GM18868 (cell line): ENCODE measurements at regions not wholly inside any gene's neighbourhood (a gene's known extent, or its start where the extent isn't known, plus 50 kb on each side); places are given as distances from the start of the nearest gene placed in this dataset.

ENCODE experiments used
- ATAC-seq: cut with Tn5 transposase; IDR thresholded peaks from one replicate; pipeline ENCODE4 v1.9.1; 2021; ENCODE audit warnings: mild to moderate bottlenecking, moderate library complexity; ENCODE audit not compliant: unreplicated experiment

GRCh38 chr3:65118912-65119499 is 431.2 kb upstream of the ADAMTS9 start:
- ATAC-seq, result no peak

GRCh38 chr3:65114041-65114440 is 426.2 kb upstream of the ADAMTS9 start:
- ATAC-seq, result no peak

- ATAC-seq, result no peak
Observed at GRCh38 chr3:65112751-65113300, 425.0 kb upstream of the ADAMTS9 start.

- no peak for ATAC-seq
Observed at GRCh38 chr3:65110661-65111060, 422.9 kb upstream of the ADAMTS9 start.

- ATAC-seq, result no peak
Observed at GRCh38 chr3:65109966-65110500, 422.2 kb upstream of the ADAMTS9 start.

GRCh38 chr3:65107174-65107573 is 419.4 kb upstream of the ADAMTS9 start:
- ATAC-seq, result no peak

- no peak for ATAC-seq
Observed at GRCh38 chr3:65101450-65101849, 413.6 kb upstream of the ADAMTS9 start.

- no peak for ATAC-seq
Observed at GRCh38 chr3:65098400-65098799, 410.6 kb upstream of the ADAMTS9 start.

GRCh38 chr3:65096110-65096745 is 408.4 kb upstream of the ADAMTS9 start:
- no peak for ATAC-seq

- ATAC-seq, result no peak
Observed at GRCh38 chr3:65094723-65095122, 406.9 kb upstream of the ADAMTS9 start.

- ATAC-seq, result no peak
Observed at GRCh38 chr3:65093641-65094040, 405.8 kb upstream of the ADAMTS9 start.

GRCh38 chr3:65091565-65091964 is 403.8 kb upstream of the ADAMTS9 start:
- ATAC-seq, result no peak

GRCh38 chr3:65083240-65083639 is 395.4 kb upstream of the ADAMTS9 start:
- ATAC-seq, result no peak

- ATAC-seq, result no peak
Observed at GRCh38 chr3:65081536-65081935, 393.7 kb upstream of the ADAMTS9 start.

GRCh38 chr3:65080432-65080831 is 392.6 kb upstream of the ADAMTS9 start:
- no peak for ATAC-seq

GRCh38 chr3:65079560-65079959 is 391.8 kb upstream of the ADAMTS9 start:
- no peak for ATAC-seq

- no peak for ATAC-seq
Observed at GRCh38 chr3:65078748-65079147, 390.9 kb upstream of the ADAMTS9 start.

GRCh38 chr3:65077124-65077523 is 389.3 kb upstream of the ADAMTS9 start:
- no peak for ATAC-seq

- no peak for ATAC-seq
Observed at GRCh38 chr3:65070968-65071367, 383.2 kb upstream of the ADAMTS9 start.

- no peak for ATAC-seq
Observed at GRCh38 chr3:65060904-65061303, 373.1 kb upstream of the ADAMTS9 start.

- ATAC-seq, result no peak
Observed at GRCh38 chr3:65052101-65052500, 364.3 kb upstream of the ADAMTS9 start.

- no peak for ATAC-seq
Observed at GRCh38 chr3:65048151-65048550, 360.4 kb upstream of the ADAMTS9 start.
